Uterus (tissue), 3 donors: ENCODE measurements at regions not wholly inside any gene's neighbourhood (a gene's known extent, or its start where the extent isn't known, plus 50 kb on each side); places are given as distances from the start of the nearest gene placed in this dataset.

ENCODE experiments used
- DNase-seq, 2 donors: peaks; one replicate each; pipeline ENCODE4 v3.0.0-alpha.2; 2019 to 2020
- H3K27ac ChIP-seq, 2 donors: fragments of 200-600 bp; sonication (generic); 1 replicate in 1 of 2; 2 replicates in 1 of 2; pipeline ENCODE4 v1.5.1; 2016 to 2018
- H3K27me3 ChIP-seq, 2 donors: fragments of 200-600 bp; sonication (generic); one replicate each; pipeline ENCODE4 v1.5.1; 2018 to 2019; ENCODE audit warnings: control low read depth in 1 of 2
- H3K36me3 ChIP-seq, 2 donors: fragments of 200-600 bp; sonication (generic); one replicate each; pipeline ENCODE4 v1.5.1; 2019; ENCODE audit warnings: control low read depth in 1 of 2
- H3K4me1 ChIP-seq, 2 donors: fragments of 200-600 bp; sonication (generic); one replicate each; pipeline ENCODE4 v1.5.1; 2018 to 2019; ENCODE audit warnings: control low read depth in 1 of 2
- H3K4me3 ChIP-seq, 2 donors: fragments of 200-600 bp; sonication (generic); 1 replicate in 1 of 2; 2 replicates in 1 of 2; pipeline ENCODE4 v1.5.1; 2018 to 2019; ENCODE audit warnings: mild to moderate bottlenecking in 1 of 2
- H3K9me3 ChIP-seq, 2 donors: fragments of 200-600 bp; sonication (generic); one replicate each; pipeline ENCODE4 v1.5.1; 2019; ENCODE audit warnings: control low read depth in 1 of 2
- POLR2A ChIP-seq, 2 donors: fragments of 450-650 bp; IDR thresholded peaks; one replicate each; pipeline ENCODE4 v1.6.1; 2016; ENCODE audit warnings: antibody characterized with exemption in 2 of 2, mild to moderate bottlenecking in 1 of 2, moderate library complexity in 1 of 2
- intact Hi-C: fragments of 100-400 bp; cut with DNase I; formaldehyde crosslinking; loops from one replicate; pipeline ENCODE4 v1.15.1; 2023; ENCODE audit warnings: low total_unique reads
- TF ChIP-seq, protein P1 (sequence below), 4 experiments: fragments of 200-600 bp in 2 of 4; fragments of 450-650 bp in 2 of 4; sonication (generic) in 2 of 4; IDR thresholded peaks; one replicate each; pipeline ENCODE4 v1.5.1; 2016 to 2019; ENCODE audit warnings: antibody characterized with exemption in 4 of 4, mild to moderate bottlenecking in 2 of 4, moderate library complexity in 1 of 4
- donor health status: DM: yes; HTN: yes; CAD: no.

DNA sequence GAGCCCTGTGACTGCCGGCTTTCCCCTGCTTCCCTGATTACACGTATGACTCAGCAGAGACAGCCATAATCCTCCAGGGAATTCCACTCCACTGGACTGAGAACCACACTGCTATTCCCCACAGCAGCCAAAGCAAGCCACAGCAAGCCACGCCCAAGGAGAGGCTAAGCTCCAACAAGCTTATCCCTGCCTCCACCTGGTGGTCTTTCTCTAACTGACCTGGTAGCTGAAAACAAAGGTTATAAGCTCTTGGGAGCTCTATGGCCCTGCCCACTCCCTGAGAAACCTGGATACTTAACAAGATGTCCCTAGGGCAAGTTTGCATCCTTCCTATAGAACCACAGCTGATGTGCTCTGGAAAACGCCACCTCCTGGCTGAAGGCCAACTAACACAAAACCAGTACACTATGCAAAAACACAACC, 613.7 kb upstream of the CDH18 start:
- no peaks in the 10 kb centered on the region for H3K4me1 ChIP-seq
- intact Hi-C loops, result no loop called here
- DNase-seq, result no peak
- TF ChIP-seq, protein P1, sequence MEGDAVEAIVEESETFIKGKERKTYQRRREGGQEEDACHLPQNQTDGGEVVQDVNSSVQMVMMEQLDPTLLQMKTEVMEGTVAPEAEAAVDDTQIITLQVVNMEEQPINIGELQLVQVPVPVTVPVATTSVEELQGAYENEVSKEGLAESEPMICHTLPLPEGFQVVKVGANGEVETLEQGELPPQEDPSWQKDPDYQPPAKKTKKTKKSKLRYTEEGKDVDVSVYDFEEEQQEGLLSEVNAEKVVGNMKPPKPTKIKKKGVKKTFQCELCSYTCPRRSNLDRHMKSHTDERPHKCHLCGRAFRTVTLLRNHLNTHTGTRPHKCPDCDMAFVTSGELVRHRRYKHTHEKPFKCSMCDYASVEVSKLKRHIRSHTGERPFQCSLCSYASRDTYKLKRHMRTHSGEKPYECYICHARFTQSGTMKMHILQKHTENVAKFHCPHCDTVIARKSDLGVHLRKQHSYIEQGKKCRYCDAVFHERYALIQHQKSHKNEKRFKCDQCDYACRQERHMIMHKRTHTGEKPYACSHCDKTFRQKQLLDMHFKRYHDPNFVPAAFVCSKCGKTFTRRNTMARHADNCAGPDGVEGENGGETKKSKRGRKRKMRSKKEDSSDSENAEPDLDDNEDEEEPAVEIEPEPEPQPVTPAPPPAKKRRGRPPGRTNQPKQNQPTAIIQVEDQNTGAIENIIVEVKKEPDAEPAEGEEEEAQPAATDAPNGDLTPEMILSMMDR (IDR thresholded peaks at IDR 0.05), result no peak
- TF ChIP-seq POLR2A (IDR thresholded peaks at IDR 0.05), result no peak
- no peak overlapping the region for H3K4me3 ChIP-seq
- no peaks in the 10 kb centered on the region for H3K36me3 ChIP-seq
- no peak overlapping the region for H3K27ac ChIP-seq
- no peaks in the 10 kb centered on the region for H3K27me3 ChIP-seq
- no peaks in the 10 kb centered on the region for H3K9me3 ChIP-seq

DNA sequence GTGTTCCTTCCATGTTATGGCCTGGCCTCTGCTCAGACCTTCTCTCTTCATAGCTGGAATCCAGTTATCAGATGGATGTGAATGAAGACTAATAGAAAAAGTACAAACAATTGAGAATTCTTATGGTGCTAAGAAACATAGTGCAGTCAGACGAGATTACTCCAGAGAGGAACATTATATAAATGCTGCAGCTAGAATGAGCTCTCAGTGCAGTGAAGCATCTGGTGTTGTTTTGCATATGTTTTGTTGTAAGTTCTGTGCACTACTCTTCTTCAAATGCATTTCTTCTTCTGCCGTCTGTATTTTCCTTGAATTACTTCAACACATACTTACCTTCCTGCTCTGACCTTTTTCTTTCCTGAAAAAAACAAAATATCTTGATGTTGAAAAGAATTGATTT, 602.4 kb upstream of the CDH18 start:
- Histone ChIP-seq H3K4me3 (no peak overlapping the region), H3K27me3 (no peaks in the 10 kb centered on the region), H3K27ac (no peak overlapping the region), H3K36me3 (no peaks in the 10 kb centered on the region), H3K9me3 (no peaks in the 10 kb centered on the region), H3K4me1 (no peaks in the 10 kb centered on the region)
- intact Hi-C loops, result no loop called here
- no peak for DNase-seq
- no peak for TF ChIP-seq POLR2A (IDR thresholded peaks at IDR 0.05)
- TF ChIP-seq, protein P1 (IDR thresholded peaks at IDR 0.05), result no peak

DNA sequence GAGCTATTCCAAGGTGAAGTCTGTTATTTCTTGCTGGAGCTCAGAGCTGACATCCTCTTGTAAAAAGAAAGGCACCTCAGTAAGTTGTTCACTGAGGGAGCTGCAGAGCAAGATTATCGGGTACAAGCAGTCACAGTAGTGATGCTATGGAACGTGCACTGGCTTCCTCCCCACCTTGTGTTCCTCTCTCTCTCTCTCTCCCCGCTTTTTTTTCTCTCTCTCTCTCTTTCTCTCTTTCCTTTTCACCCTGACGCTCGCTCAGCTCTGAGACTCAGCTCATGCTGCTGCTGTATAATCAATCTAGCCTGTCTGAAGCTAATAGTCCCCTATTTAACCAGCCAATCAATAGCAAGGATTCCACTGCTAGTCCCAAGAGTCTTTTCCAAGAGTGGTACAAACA, 587.6 kb upstream of the CDH18 start:
- no peak overlapping the region for H3K4me3 ChIP-seq
- intact Hi-C loops, result no loop called here
- TF ChIP-seq, protein P1 (IDR thresholded peaks at IDR 0.05), result no peak
- TF ChIP-seq POLR2A (IDR thresholded peaks at IDR 0.05), result no peak
- no peaks in the 10 kb centered on the region for H3K4me1 ChIP-seq
- peaks cover 0 to 3% of the 10 kb centered on the region in 2 donors for H3K27me3 ChIP-seq
- H3K9me3 ChIP-seq, result no peaks in the 10 kb centered on the region
- DNase-seq, result no peak
- no peaks in the 10 kb centered on the region for H3K36me3 ChIP-seq
- no peak overlapping the region for H3K27ac ChIP-seq

DNA sequence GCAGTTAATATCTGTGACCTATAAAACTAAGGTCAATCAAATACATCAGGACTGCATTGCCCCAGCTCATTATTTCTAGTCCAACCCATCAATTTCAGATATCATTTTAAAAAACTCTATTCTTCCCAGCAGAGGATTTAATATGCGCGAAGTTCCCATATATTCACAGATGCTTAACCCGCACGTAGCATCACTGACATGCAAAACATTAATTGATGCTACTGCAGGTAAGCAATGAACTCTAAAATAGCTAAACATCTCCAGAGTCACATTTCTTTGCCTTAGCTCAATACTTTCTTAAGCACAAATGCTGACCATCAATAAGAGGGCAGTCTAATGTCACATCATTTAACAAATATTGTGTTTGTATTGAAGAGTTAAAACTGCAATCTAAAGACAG, 586.6 kb upstream of the CDH18 start:
- Histone ChIP-seq H3K27ac (no peak overlapping the region), H3K4me3 (no peak overlapping the region), H3K36me3 (no peaks in the 10 kb centered on the region), H3K27me3 (peaks cover 0 to 3% of the 10 kb centered on the region in 2 donors), H3K4me1 (no peaks in the 10 kb centered on the region), H3K9me3 (no peaks in the 10 kb centered on the region)
- intact Hi-C loops, result no loop called here
- TF ChIP-seq POLR2A (IDR thresholded peaks at IDR 0.05), result no peak
- TF ChIP-seq, protein P1 (IDR thresholded peaks at IDR 0.05), result no peak
- no peak for DNase-seq

DNA sequence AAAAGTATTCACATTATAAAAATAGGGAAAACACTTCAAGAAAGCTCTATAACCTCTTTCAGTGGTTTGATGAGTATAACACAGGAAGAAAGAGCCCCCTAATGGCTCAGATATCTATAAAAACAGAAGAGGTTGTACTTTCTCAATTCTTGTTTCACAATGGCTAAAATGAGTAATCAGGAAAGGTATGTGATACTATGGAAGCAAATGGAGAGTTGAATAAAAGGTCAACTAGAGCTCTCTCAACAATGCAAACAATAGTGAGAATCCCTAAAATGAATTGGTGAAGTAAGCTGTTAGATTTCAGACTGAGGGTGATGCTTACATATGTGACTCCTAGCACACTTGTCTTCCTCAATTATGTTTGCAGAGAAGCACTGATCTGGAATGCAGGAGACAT, 584.6 kb upstream of the CDH18 start:
- Histone ChIP-seq H3K4me1 (no peaks in the 10 kb centered on the region), H3K4me3 (no peak overlapping the region), H3K27me3 (peaks cover 0 to 3% of the 10 kb centered on the region in 2 donors), H3K9me3 (no peaks in the 10 kb centered on the region), H3K27ac (no peak overlapping the region), H3K36me3 (no peaks in the 10 kb centered on the region)
- no peak for DNase-seq
- intact Hi-C loops, result no loop called here
- TF ChIP-seq POLR2A (IDR thresholded peaks at IDR 0.05), result no peak
- TF ChIP-seq, protein P1 (IDR thresholded peaks at IDR 0.05), result no peak
